ENCODE measurements at regions not wholly inside any gene's neighbourhood (a gene's known extent, or its start where the extent isn't known, plus 50 kb on each side); places are given as distances from the start of the nearest gene placed in this dataset.

GRCh38 chr16:79847569-79847968 lies 247.0 kb upstream of the MAF start:
- Histone ChIP-seq H4K20me1 (ENCODE audit: control insufficient read depth, insufficient read depth, low read depth, low read length) (no peaks in the 10 kb centered on the region), H3K27me3 (ENCODE audit: control insufficient read depth, low read length) (no peaks in the 10 kb centered on the region), H3K9me3 (ENCODE audit: control insufficient read depth, insufficient read depth, low read length) (no peaks in the 10 kb centered on the region), H3K36me3 (ENCODE audit: control insufficient read depth, low read length) (no peaks in the 10 kb centered on the region), H3K9me2 (replicated peaks; ENCODE audit: control insufficient read depth, low read length) (no peaks in the 10 kb centered on the region), H3K4me3 (ENCODE audit: low read length) (no peak overlapping the region), H3K4me1 (ENCODE audit: control insufficient read depth, low read length) (no peaks in the 10 kb centered on the region), H3K79me2 (ENCODE audit: control insufficient read depth, low read length) (no peaks in the 10 kb centered on the region), H3K27ac (ENCODE audit: low read depth, low read length) (no peak overlapping the region), H3F3A (ENCODE audit: control insufficient read depth, insufficient read depth) (no peaks in the 10 kb centered on the region), H3K4me2 (ENCODE audit: low read length) (no peak overlapping the region)
- no peak for TF ChIP-seq CTCF (IDR thresholded peaks at IDR 0.05; ENCODE audit: low read depth, low read length, poor library complexity, severe bottlenecking)
- TF ChIP-seq EZH2phosphoT487 (IDR thresholded peaks at IDR 0.05; ENCODE audit: borderline replicate concordance, low read length), result no peak

GRCh38 chr16:79847101-79847500 lies 246.6 kb upstream of the MAF start:
- no peak overlapping the region for H3K4me2 ChIP-seq (ENCODE audit: low read length)
- no peaks in the 10 kb centered on the region for H3K27me3 ChIP-seq (ENCODE audit: control insufficient read depth, low read length)
- no peaks in the 10 kb centered on the region for H3K79me2 ChIP-seq (ENCODE audit: control insufficient read depth, low read length)
- no peak overlapping the region for H3K27ac ChIP-seq (ENCODE audit: low read depth, low read length)
- H3K4me1 ChIP-seq (ENCODE audit: control insufficient read depth, low read length), result no peaks in the 10 kb centered on the region
- H3K36me3 ChIP-seq (ENCODE audit: control insufficient read depth, low read length), result no peaks in the 10 kb centered on the region
- H3K9me2 ChIP-seq (replicated peaks; ENCODE audit: control insufficient read depth, low read length), result no peaks in the 10 kb centered on the region
- no peaks in the 10 kb centered on the region for H3K9me3 ChIP-seq (ENCODE audit: control insufficient read depth, insufficient read depth, low read length)
- no peaks in the 10 kb centered on the region for H4K20me1 ChIP-seq (ENCODE audit: control insufficient read depth, insufficient read depth, low read depth, low read length)
- no peak for TF ChIP-seq CTCF (IDR thresholded peaks at IDR 0.05; ENCODE audit: low read depth, low read length, poor library complexity, severe bottlenecking)
- TF ChIP-seq EZH2phosphoT487 (IDR thresholded peaks at IDR 0.05; ENCODE audit: borderline replicate concordance, low read length), result no peak
- H3K4me3 ChIP-seq (ENCODE audit: low read length), result no peak overlapping the region
- H3F3A ChIP-seq (ENCODE audit: control insufficient read depth, insufficient read depth), result no peaks in the 10 kb centered on the region

GRCh38 chr16:79845734-79846135 lies 245.2 kb upstream of the MAF start:
- Histone ChIP-seq H3K27ac (ENCODE audit: low read depth, low read length) (no peak overlapping the region), H3K4me3 (ENCODE audit: low read length) (no peak overlapping the region), H3K27me3 (ENCODE audit: control insufficient read depth, low read length) (no peaks in the 10 kb centered on the region), H3K79me2 (ENCODE audit: control insufficient read depth, low read length) (no peaks in the 10 kb centered on the region), H4K20me1 (ENCODE audit: control insufficient read depth, insufficient read depth, low read depth, low read length) (no peaks in the 10 kb centered on the region), H3K36me3 (ENCODE audit: control insufficient read depth, low read length) (no peaks in the 10 kb centered on the region), H3K4me1 (ENCODE audit: control insufficient read depth, low read length) (no peaks in the 10 kb centered on the region), H3K9me3 (ENCODE audit: control insufficient read depth, insufficient read depth, low read length) (no peaks in the 10 kb centered on the region), H3K4me2 (ENCODE audit: low read length) (no peak overlapping the region), H3K9me2 (replicated peaks; ENCODE audit: control insufficient read depth, low read length) (no peaks in the 10 kb centered on the region), H3F3A (ENCODE audit: control insufficient read depth, insufficient read depth) (no peaks in the 10 kb centered on the region)
- TF ChIP-seq EZH2phosphoT487 (IDR thresholded peaks at IDR 0.05; ENCODE audit: borderline replicate concordance, low read length), result no peak
- TF ChIP-seq CTCF (IDR thresholded peaks at IDR 0.05; ENCODE audit: low read depth, low read length, poor library complexity, severe bottlenecking), result no peak

Data from DOHH2 (cell line).